PC-3 (cell line): ENCODE measurements at regions not wholly inside any gene's neighbourhood (a gene's known extent, or its start where the extent isn't known, plus 50 kb on each side); places are given as distances from the start of the nearest gene placed in this dataset.

Experiments
- CTCF ChIP-seq: fragments of 300-600 bp; sonication (generic); conservative IDR thresholded peaks from 2 replicates; pipeline ENCODE4 v1.5.1; 2017; ENCODE audit warnings: antibody characterized with exemption, low read depth, mild to moderate bottlenecking, low read length
- EZH2 ChIP-seq: fragments of 300-600 bp; sonication (generic); IDR thresholded peaks from one replicate; pipeline ENCODE4 v1.6.1; 2017; ENCODE audit warnings: antibody characterized with exemption, mild to moderate bottlenecking, low read length; ENCODE audit not compliant: unreplicated experiment
- EZH2phosphoT487 ChIP-seq: fragments of 300-600 bp; sonication (generic); IDR thresholded peaks from 2 replicates; pipeline ENCODE4 v1.6.1; 2018; ENCODE audit warnings: mild to moderate bottlenecking, antibody characterized with exemption, low read length, borderline replicate concordance

- no peak for TF ChIP-seq EZH2phosphoT487
- no peak for TF ChIP-seq CTCF
- TF ChIP-seq EZH2 = no peak
These were observed 315.4 kb upstream of the CHST9 start for GRCh38 chr18:27500531-27500930.
